Osteoblast (primary cell): ENCODE measurements at regions not wholly inside any gene's neighbourhood (a gene's known extent, or its start where the extent isn't known, plus 50 kb on each side); places are given as distances from the start of the nearest gene placed in this dataset.
A peak's percentile ranks its signal among the peaks of the same experiment; 100 is the strongest.
"Not testable (repeated sequence)": the region's sequence is repeated elsewhere in the genome, so short reads cannot be mapped to it uniquely, and the experiment has no call there.

ENCODE experiments used
- DNase-seq: peaks from one replicate; pipeline ENCODE4 v3.0.0; 2011; ENCODE audit warnings: low spot score, mixed read lengths; ENCODE audit not compliant: insufficient read length; ENCODE audit errors: missing footprints
- H2AFZ ChIP-seq: 2 replicates; pipeline ENCODE4 v1.6.0; 2011; ENCODE audit warnings: mild to moderate bottlenecking, low read length
- H3K27ac ChIP-seq: 2 replicates; pipeline ENCODE4 v1.5.1; 2011; ENCODE audit warnings: mild to moderate bottlenecking, low read depth, low read length, moderate library complexity
- H3K27me3 ChIP-seq: 2 replicates; pipeline ENCODE4 v1.6.0; 2012; ENCODE audit warnings: mild to moderate bottlenecking, control low read depth, inconsistent platforms, low read length, moderate library complexity; ENCODE audit not compliant: insufficient read depth
- H3K36me3 ChIP-seq: 2 replicates; pipeline ENCODE4 v1.5.1; 2011; ENCODE audit warnings: mild to moderate bottlenecking, low read length, control low read depth, moderate library complexity; ENCODE audit not compliant: insufficient read depth
- H3K4me1 ChIP-seq: 2 replicates; pipeline ENCODE4 v1.5.1; 2011; ENCODE audit warnings: mild to moderate bottlenecking, low read length, control low read depth, moderate library complexity; ENCODE audit not compliant: insufficient read depth
- H3K4me2 ChIP-seq: 2 replicates; pipeline ENCODE4 v1.6.0; 2011; ENCODE audit warnings: mild to moderate bottlenecking, low read length; ENCODE audit not compliant: insufficient read depth
- H3K4me3 ChIP-seq: fragments of 200-600 bp; sonication (generic); 3 replicates; pipeline ENCODE4 v1.5.1; 2012; ENCODE audit warnings: mild to moderate bottlenecking, low read length, inconsistent platforms; ENCODE audit not compliant: insufficient read depth
- H3K79me2 ChIP-seq: 2 replicates; pipeline ENCODE4 v1.6.0; 2012; ENCODE audit warnings: mild to moderate bottlenecking, low read length, control low read depth, inconsistent platforms; ENCODE audit not compliant: insufficient read depth
- H3K9me3 ChIP-seq: 2 replicates; pipeline ENCODE4 v1.5.1; 2011; ENCODE audit warnings: low read depth, low read length, control low read depth
- H4K20me1 ChIP-seq: 2 replicates; pipeline ENCODE4 v1.6.0; 2012; ENCODE audit warnings: mild to moderate bottlenecking, low read length, control low read depth; ENCODE audit not compliant: insufficient read depth
- CTCF ChIP-seq: IDR thresholded peaks from 2 replicates; pipeline ENCODE4 v1.5.1; 2011; ENCODE audit warnings: mild to moderate bottlenecking, low read depth, low read length, moderate library complexity; ENCODE audit errors: extremely low read depth

- Histone ChIP-seq H2AFZ (no peak overlapping the region), H3K79me2 (no peaks in the 10 kb centered on the region), H3K9me3 (no peaks in the 10 kb centered on the region), H3K4me3 (no peak overlapping the region), H3K27me3 (no peaks in the 10 kb centered on the region), H3K27ac (no peak overlapping the region), H3K4me2 (no peak overlapping the region), H4K20me1 (no peaks in the 10 kb centered on the region), H3K4me1 (no peaks in the 10 kb centered on the region), H3K36me3 (no peaks in the 10 kb centered on the region)
- no peak for TF ChIP-seq CTCF
- peak; percentile 15 for DNase-seq
Observed at GRCh38 chr10:65423043-65423442, 1502.8 kb upstream of the LRRTM3 start.

GRCh38 chr10:65429381-65429780, 1496.5 kb upstream of the LRRTM3 start:
- not testable (repeated sequence) for H2AFZ ChIP-seq, DNase-seq, H3K4me3 ChIP-seq, H3K4me1 ChIP-seq, H3K79me2 ChIP-seq, H3K27me3 ChIP-seq, H3K9me3 ChIP-seq, H3K27ac ChIP-seq, H3K4me2 ChIP-seq, H3K36me3 ChIP-seq, H4K20me1 ChIP-seq

- Histone ChIP-seq H3K9me3 (no peaks in the 10 kb centered on the region), H3K4me2 (no peak overlapping the region), H3K27me3 (no peaks in the 10 kb centered on the region), H3K79me2 (no peaks in the 10 kb centered on the region), H3K4me3 (no peak overlapping the region), H3K4me1 (no peaks in the 10 kb centered on the region), H2AFZ (no peak overlapping the region), H3K27ac (no peak overlapping the region), H3K36me3 (no peaks in the 10 kb centered on the region), H4K20me1 (no peaks in the 10 kb centered on the region)
- DNase-seq: peak; percentile 67
- no peak for TF ChIP-seq CTCF
Observed at GRCh38 chr10:65430979-65431378, 1494.9 kb upstream of the LRRTM3 start.

GRCh38 chr10:65470986-65471385, 1454.8 kb upstream of the LRRTM3 start:
- Histone ChIP-seq H2AFZ (no peak overlapping the region), H3K4me3 (no peak overlapping the region), H3K27me3 (no peaks in the 10 kb centered on the region), H3K79me2 (no peaks in the 10 kb centered on the region), H3K9me3 (no peaks in the 10 kb centered on the region), H3K4me1 (no peaks in the 10 kb centered on the region), H3K4me2 (no peak overlapping the region), H3K36me3 (no peaks in the 10 kb centered on the region), H4K20me1 (no peaks in the 10 kb centered on the region), H3K27ac (no peak overlapping the region)
- DNase-seq: peak; percentile 5
- TF ChIP-seq CTCF: no peak

- Histone ChIP-seq H3K36me3 (no peaks in the 10 kb centered on the region), H3K4me3 (no peak overlapping the region), H3K9me3 (no peaks in the 10 kb centered on the region), H3K4me1 (no peaks in the 10 kb centered on the region), H3K27ac (no peak overlapping the region), H2AFZ (no peak overlapping the region), H3K4me2 (no peak overlapping the region), H3K79me2 (no peaks in the 10 kb centered on the region), H3K27me3 (no peaks in the 10 kb centered on the region), H4K20me1 (no peaks in the 10 kb centered on the region)
- no peak for DNase-seq
- no peak for TF ChIP-seq CTCF
Observed at GRCh38 chr10:65482848-65483247, 1443.0 kb upstream of the LRRTM3 start.
